BJ (cell line): ENCODE measurements at regions not wholly inside any gene's neighbourhood (a gene's known extent, or its start where the extent isn't known, plus 50 kb on each side); places are given as distances from the start of the nearest gene placed in this dataset.

Experiments used
- CTCF ChIA-PET: fragments of 350-600 bp; formaldehyde crosslinking; extraction: SDS; loops from one replicate; lab custom pipeline; 2021; ENCODE audit warnings: antibody characterized with exemption, inconsistent platforms; lab: Yijun Ruan, JAX
- POLR2A ChIA-PET: fragments of 300-600 bp; sonication (Branson Sonifier 250); formaldehyde crosslinking; extraction: SDS; loops from one replicate; lab custom pipeline; 2021; ENCODE audit warnings: antibody characterized with exemption; lab: Charles Lee
- DNase-seq: peaks from one replicate; pipeline ENCODE4 v3.0.0-alpha.2; 2011; ENCODE audit warnings: low read depth
- H3K27me3 ChIP-seq: 2 replicates; pipeline ENCODE4 v1.6.0; 2011; ENCODE audit warnings: low read length; ENCODE audit not compliant: control insufficient read depth, insufficient read depth
- H3K36me3 ChIP-seq: 2 replicates; pipeline ENCODE4 v1.5.1; 2011; ENCODE audit warnings: low read length; ENCODE audit not compliant: control insufficient read depth, insufficient read depth
- H3K4me3 ChIP-seq: 2 replicates; pipeline ENCODE4 v1.5.1; 2011; ENCODE audit warnings: low read depth, mild to moderate bottlenecking, control low read depth, low read length
- CTCF ChIP-seq: IDR thresholded peaks from 2 replicates; pipeline ENCODE4 v1.5.1; 2011; ENCODE audit warnings: low read depth, mild to moderate bottlenecking, control low read depth, inconsistent platforms, low read length, moderate library complexity; ENCODE audit not compliant: insufficient read depth

DNA sequence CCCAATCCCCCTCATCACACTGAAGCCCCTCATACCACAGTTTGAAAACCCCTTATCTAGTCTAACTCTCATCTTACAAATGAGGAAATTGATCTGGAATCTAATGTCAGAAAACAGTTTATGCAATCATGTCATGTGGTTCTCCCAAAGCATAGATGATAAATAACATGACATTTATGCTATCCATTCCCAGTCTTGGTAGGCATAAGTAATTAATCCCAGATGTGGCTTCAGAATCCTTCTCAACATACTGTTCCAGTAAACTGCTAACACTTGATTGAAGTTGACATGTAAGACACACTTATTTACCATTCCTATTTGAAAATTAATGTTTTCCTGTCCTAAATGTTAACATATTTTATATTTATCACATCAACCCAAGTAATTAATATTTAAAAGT lies 168.7 kb downstream of the GALC start:
- ChIA-PET POLR2A (no interaction called here), CTCF (interaction anchor here (1.3 kb wide), 1 partner anchor 72 kb away, joined by 4 read pairs; no protein-coding TSS in a partner anchor)
- no peaks in the 10 kb centered on the region for H3K27me3 ChIP-seq
- TF ChIP-seq CTCF, result no peak
- no peak overlapping the region for H3K4me3 ChIP-seq
- no peak for DNase-seq
- H3K36me3 ChIP-seq, result no peaks in the 10 kb centered on the region

DNA sequence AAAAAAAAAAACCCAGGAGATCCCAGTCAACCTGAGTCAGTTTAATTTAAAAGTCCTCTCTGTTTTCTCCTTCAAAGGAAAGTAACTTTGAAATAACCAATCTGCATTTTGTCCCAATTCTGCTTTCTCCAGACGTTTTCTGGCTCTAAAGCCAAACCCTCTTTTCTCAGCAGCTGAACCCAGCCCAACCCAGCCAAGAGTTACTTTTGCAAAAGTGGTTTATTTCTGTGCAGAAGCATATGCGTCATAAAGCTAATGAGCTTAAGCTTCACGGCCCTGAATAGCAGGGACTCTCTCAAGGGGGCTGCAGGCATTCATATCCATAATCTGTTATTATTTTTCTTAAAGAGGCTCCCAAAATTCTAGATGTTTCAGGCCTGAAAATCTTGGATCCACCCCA lies 176.6 kb downstream of the GALC start:
- no peak for TF ChIP-seq CTCF
- DNase-seq, result no peak
- Histone ChIP-seq H3K27me3 (no peaks in the 10 kb centered on the region), H3K36me3 (no peaks in the 10 kb centered on the region), H3K4me3 (no peak overlapping the region)
- CTCF ChIA-PET, result interaction anchor here (3.0 kb wide), 1 partner anchor 11 kb away, joined by 12 read pairs; no protein-coding TSS in a partner anchor
- POLR2A ChIA-PET, result no interaction called here

DNA sequence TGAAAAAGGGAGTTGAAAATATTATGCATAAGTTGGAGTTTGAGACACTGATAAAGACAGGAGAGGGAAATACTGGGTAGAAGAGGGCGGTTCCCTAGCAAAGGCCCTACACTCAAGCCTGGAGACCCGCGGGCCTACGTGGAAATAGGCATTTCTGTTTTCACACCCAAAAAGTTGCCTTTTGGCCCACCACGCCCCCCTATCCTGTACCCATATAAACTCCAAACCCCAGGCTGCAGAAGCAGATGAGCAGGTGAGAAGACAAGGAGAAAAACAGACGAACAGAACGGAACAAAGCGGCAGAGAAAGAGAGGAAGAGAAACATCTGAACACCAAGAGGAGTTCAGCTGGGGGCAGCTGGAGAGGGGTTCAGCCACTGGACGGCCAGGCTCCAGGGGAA lies 177.9 kb downstream of the GALC start:
- TF ChIP-seq CTCF, result no peak
- ChIA-PET CTCF (interaction anchor here (3.0 kb wide), 1 partner anchor 10 kb away, joined by 12 read pairs; no protein-coding TSS in a partner anchor), POLR2A (no interaction called here)
- DNase-seq, result no peak
- Histone ChIP-seq H3K36me3 (no peaks in the 10 kb centered on the region), H3K4me3 (no peak overlapping the region), H3K27me3 (no peaks in the 10 kb centered on the region)

- ChIA-PET CTCF (interaction anchor here (1.6 to 2.0 kb wide), 2 partner anchors 8 to 84 kb away, joined by 5 to 10 read pairs; no protein-coding TSS in a partner anchor), POLR2A (no interaction called here)
- TF ChIP-seq CTCF, result no peak
- Histone ChIP-seq H3K36me3 (no peaks in the 10 kb centered on the region), H3K4me3 (no peak overlapping the region), H3K27me3 (no peaks in the 10 kb centered on the region)
- no peak for DNase-seq
Observed at GRCh38 chr14:87813686-87814085, 179.3 kb downstream of the GALC start.

DNA sequence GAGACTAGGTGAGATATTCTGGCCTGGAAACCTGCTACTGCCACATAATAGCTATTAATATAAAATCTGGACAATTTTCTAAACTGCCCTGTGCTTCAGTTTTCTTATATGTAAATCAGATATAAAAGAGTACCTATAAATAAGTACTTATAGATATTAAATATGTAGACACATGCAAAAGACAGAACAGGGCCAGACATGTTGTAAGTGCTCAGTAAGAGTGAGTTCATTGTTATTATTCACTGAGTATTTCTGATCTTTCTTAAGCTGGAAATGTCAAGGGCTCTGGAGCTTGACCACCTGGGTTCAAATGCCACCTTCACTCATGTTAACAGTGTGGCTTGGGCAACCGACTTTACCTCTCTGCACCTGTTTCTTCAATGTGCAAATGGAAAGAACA lies 179.8 kb downstream of the GALC start:
- Histone ChIP-seq H3K36me3 (no peaks in the 10 kb centered on the region), H3K27me3 (no peaks in the 10 kb centered on the region), H3K4me3 (no peak overlapping the region)
- POLR2A ChIA-PET, result no interaction called here
- CTCF ChIA-PET, result interaction anchor here (1.6 to 2.0 kb wide), 2 partner anchors 8 to 85 kb away, joined by 5 to 10 read pairs; no protein-coding TSS in a partner anchor
- no peak for DNase-seq
- TF ChIP-seq CTCF, result no peak
